CD4-positive, alpha-beta T cell (primary cell): ENCODE measurements at regions not wholly inside any gene's neighbourhood (a gene's known extent, or its start where the extent isn't known, plus 50 kb on each side); places are given as distances from the start of the nearest gene placed in this dataset.

Experiments used
- ATAC-seq: fragments of 200-7000 bp; cut with Tn5 transposase; one replicate; pipeline ENCODE4 v1.10.0; 2022; ENCODE audit warnings: mild to moderate bottlenecking; ENCODE audit not compliant: poor library complexity
- CTCF ChIA-PET: fragments of 350-600 bp; sonication (Branson Sonifier 250); formaldehyde crosslinking; loops from one replicate; lab custom pipeline; 2021; ENCODE audit warnings: antibody characterized with exemption, inconsistent platforms; lab: Charles Lee
- POLR2A ChIA-PET: fragments of 350-600 bp; sonication (Branson Sonifier 250); formaldehyde crosslinking; loops from one replicate; lab custom pipeline; 2021; ENCODE audit warnings: antibody characterized with exemption, inconsistent platforms; lab: Charles Lee
- DNase-seq, 14 experiments: peaks; one replicate each; pipeline ENCODE4 v3.0.0-alpha.2; 2013 to 2020; ENCODE audit warnings: mixed read lengths in 2 of 14
- H3K27ac ChIP-seq, 2 donors: one replicate each; pipeline versions ENCODE4 v1.5.1 to v1.7.0; 2013; ENCODE audit warnings: low read length in 2 of 2, low read depth in 1 of 2, mild to moderate bottlenecking in 1 of 2
- H3K27me3 ChIP-seq, 2 experiments: 1 replicate in 1 of 2; 2 replicates in 1 of 2; pipeline versions ENCODE4 v1.6.1 to v1.7.0; 2013; ENCODE audit warnings: low read length in 2 of 2, control low read depth in 1 of 2, mild to moderate bottlenecking in 1 of 2, moderate library complexity in 1 of 2; ENCODE audit not compliant: insufficient read depth in 2 of 2, control insufficient read depth in 1 of 2
- H3K36me3 ChIP-seq: one replicate; pipeline ENCODE4 v1.6.1; 2013; ENCODE audit warnings: low read length, control low read depth; ENCODE audit not compliant: insufficient read depth
- H3K4me1 ChIP-seq: one replicate; pipeline ENCODE4 v1.6.1; 2013; ENCODE audit warnings: low read length, control low read depth; ENCODE audit not compliant: insufficient read depth
- H3K4me3 ChIP-seq: one replicate; pipeline ENCODE4 v1.5.1; 2013; ENCODE audit warnings: mild to moderate bottlenecking, low read length, moderate library complexity
- H3K9me3 ChIP-seq, 2 experiments: 1 replicate in 1 of 2; 2 replicates in 1 of 2; pipeline versions ENCODE4 v1.6.1 to v1.7.0; 2013; ENCODE audit warnings: low read length in 2 of 2, mild to moderate bottlenecking in 2 of 2, control low read depth in 1 of 2, moderate library complexity in 1 of 2; ENCODE audit not compliant: control insufficient read depth in 1 of 2, insufficient read depth in 1 of 2
- H3K27ac Mint-ChIP-seq: one replicate; pipeline ENCODE4 v1.8.0; 2020; ENCODE audit warnings: mixed read lengths
- H3K27me3 Mint-ChIP-seq: one replicate; pipeline ENCODE4 v1.8.0; 2021; ENCODE audit warnings: mixed read lengths
- H3K36me3 Mint-ChIP-seq: one replicate; pipeline ENCODE4 v1.8.0; 2021; ENCODE audit warnings: low read depth, mixed read lengths
- H3K4me1 Mint-ChIP-seq: one replicate; pipeline ENCODE4 v1.8.0; 2021; ENCODE audit warnings: low read depth, mixed read lengths
- H3K4me3 Mint-ChIP-seq: one replicate; pipeline ENCODE4 v1.8.0; 2020; ENCODE audit warnings: mild to moderate bottlenecking, mixed read lengths
- H3K9me3 Mint-ChIP-seq: one replicate; pipeline ENCODE4 v1.8.0; 2020; ENCODE audit warnings: mixed read lengths
- intact Hi-C, 2 experiments: fragments of 100-400 bp; cut with DNase I in 1 of 2; cut with micrococcal nuclease in 1 of 2; formaldehyde crosslinking; loops; one replicate each; pipeline versions ENCODE4 v1.15.1 to v1.9.0; 2023 to 2025; cut with DNase I, micrococcal nuclease
- TF ChIP-seq, protein P1 (sequence below): fragments of 200-600 bp; IDR thresholded peaks from one replicate; pipeline ENCODE4 v1.8.0; 2022; ENCODE audit warnings: antibody characterized with exemption, mild to moderate bottlenecking

DNA sequence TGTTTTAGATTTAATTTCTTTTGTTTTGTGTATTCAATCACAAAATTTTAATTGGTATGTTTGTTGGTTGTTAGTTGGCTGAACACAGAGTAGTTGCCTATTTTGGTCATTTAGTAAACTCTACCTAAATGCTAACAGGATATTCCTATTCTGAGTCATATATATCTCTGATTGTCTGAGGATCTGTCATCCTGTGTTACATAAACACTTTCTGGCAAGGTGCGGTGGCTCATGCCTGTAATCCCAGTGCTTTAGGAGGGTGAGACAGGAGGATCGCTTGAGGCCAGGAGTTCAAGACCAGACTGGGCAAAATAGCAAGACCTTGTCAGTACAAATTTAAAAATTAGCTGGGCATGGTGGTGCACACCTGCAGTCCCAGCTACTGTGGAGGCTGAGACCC, 178.6 kb downstream of the PLCE1 start:
- intact Hi-C loops: no loop called here
- H3K9me3 Mint-ChIP-seq: no peaks in the 10 kb centered on the region
- H3K4me1 Mint-ChIP-seq: no peaks in the 10 kb centered on the region
- H3K27ac ChIP-seq: no peak overlapping the region
- H3K36me3 Mint-ChIP-seq: no peaks in the 10 kb centered on the region
- POLR2A ChIA-PET: no interaction called here
- TF ChIP-seq, protein P1, sequence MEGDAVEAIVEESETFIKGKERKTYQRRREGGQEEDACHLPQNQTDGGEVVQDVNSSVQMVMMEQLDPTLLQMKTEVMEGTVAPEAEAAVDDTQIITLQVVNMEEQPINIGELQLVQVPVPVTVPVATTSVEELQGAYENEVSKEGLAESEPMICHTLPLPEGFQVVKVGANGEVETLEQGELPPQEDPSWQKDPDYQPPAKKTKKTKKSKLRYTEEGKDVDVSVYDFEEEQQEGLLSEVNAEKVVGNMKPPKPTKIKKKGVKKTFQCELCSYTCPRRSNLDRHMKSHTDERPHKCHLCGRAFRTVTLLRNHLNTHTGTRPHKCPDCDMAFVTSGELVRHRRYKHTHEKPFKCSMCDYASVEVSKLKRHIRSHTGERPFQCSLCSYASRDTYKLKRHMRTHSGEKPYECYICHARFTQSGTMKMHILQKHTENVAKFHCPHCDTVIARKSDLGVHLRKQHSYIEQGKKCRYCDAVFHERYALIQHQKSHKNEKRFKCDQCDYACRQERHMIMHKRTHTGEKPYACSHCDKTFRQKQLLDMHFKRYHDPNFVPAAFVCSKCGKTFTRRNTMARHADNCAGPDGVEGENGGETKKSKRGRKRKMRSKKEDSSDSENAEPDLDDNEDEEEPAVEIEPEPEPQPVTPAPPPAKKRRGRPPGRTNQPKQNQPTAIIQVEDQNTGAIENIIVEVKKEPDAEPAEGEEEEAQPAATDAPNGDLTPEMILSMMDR: no peak
- peaks cover 7% of the 10 kb centered on the region for H3K27me3 Mint-ChIP-seq
- H3K4me3 ChIP-seq: no peak overlapping the region
- no peak overlapping the region for H3K4me3 Mint-ChIP-seq
- H3K27ac Mint-ChIP-seq: no peak overlapping the region
- peaks cover 0 to 7% of the 10 kb centered on the region in 2 experiments for H3K27me3 ChIP-seq
- no peaks in the 10 kb centered on the region for H3K9me3 ChIP-seq
- CTCF ChIA-PET: no interaction called here
- ATAC-seq: no peak
- no peaks in the 10 kb centered on the region for H3K36me3 ChIP-seq
- H3K4me1 ChIP-seq: no peaks in the 10 kb centered on the region
- no peak for DNase-seq

DNA sequence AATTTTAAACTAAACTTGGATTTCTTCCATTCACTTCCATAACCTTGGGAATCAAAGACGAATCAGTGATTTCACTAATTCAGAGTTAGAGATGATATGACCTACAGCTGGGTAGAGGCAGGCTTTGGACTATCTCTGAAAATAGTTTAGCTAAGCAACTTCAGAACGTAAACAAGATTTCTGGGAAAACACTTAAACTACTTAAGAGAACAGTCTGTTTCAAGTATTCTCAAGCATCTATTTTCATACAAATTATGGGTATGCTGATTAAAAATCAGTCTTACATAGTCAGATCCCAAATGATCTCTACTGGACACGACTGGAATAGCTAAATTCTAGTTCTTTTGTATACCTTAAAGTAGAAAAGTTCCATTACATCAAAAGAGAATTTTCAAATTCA, 179.9 kb downstream of the PLCE1 start:
- Histone ChIP-seq H3K9me3 (no peaks in the 10 kb centered on the region), H3K36me3 (no peaks in the 10 kb centered on the region), H3K27me3 (peaks cover 0 to 5% of the 10 kb centered on the region in 2 experiments), H3K4me3 (no peak overlapping the region), H3K27ac (no peak overlapping the region), H3K4me1 (no peaks in the 10 kb centered on the region)
- DNase-seq (no peak), ATAC-seq (no peak)
- intact Hi-C loops: no loop called here
- Mint-ChIP-seq H3K36me3 (no peaks in the 10 kb centered on the region), H3K4me1 (no peaks in the 10 kb centered on the region), H3K27ac (no peak overlapping the region), H3K27me3 (peaks cover 11% of the 10 kb centered on the region), H3K9me3 (no peaks in the 10 kb centered on the region), H3K4me3 (no peak overlapping the region)
- ChIA-PET CTCF (no interaction called here), POLR2A (no interaction called here)
- TF ChIP-seq, protein P1: no peak

DNA sequence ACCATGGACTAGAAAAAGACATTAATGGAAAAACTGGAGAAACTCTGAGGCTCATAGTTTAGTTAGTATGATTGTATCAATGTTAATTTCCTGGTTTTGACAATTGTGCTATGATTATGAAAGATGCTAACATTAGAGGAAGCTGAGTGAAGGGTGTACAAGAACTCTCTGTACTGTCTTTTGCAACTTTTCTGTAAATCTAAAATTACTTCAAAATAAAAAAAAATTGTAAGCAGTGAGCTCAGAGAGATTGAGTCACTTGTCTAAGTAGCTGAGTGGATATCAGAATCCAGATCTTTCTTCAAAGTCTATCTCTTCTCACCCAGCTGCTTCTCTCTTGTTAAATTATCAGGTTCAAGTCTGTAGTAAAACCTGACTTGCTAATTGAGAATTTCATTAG, 181.1 kb downstream of the PLCE1 start:
- Histone ChIP-seq H3K27ac (no peak overlapping the region), H3K4me3 (no peak overlapping the region), H3K4me1 (no peaks in the 10 kb centered on the region), H3K9me3 (no peaks in the 10 kb centered on the region), H3K27me3 (peaks cover 0 to 5% of the 10 kb centered on the region in 2 experiments), H3K36me3 (no peaks in the 10 kb centered on the region)
- H3K36me3 Mint-ChIP-seq: no peaks in the 10 kb centered on the region
- ATAC-seq (no peak), DNase-seq (no peak)
- TF ChIP-seq, protein P1: no peak
- no peaks in the 10 kb centered on the region for H3K4me1 Mint-ChIP-seq
- intact Hi-C loops: no loop called here
- CTCF ChIA-PET: no interaction called here
- H3K9me3 Mint-ChIP-seq: no peaks in the 10 kb centered on the region
- peaks cover 6% of the 10 kb centered on the region for H3K27me3 Mint-ChIP-seq
- POLR2A ChIA-PET: no interaction called here
- H3K27ac Mint-ChIP-seq: no peak overlapping the region
- H3K4me3 Mint-ChIP-seq: no peak overlapping the region
